ENCODE measurements at regions not wholly inside any gene's neighbourhood (a gene's known extent, or its start where the extent isn't known, plus 50 kb on each side); places are given as distances from the start of the nearest gene placed in this dataset.
"Not testable (repeated sequence)": the region's sequence is repeated elsewhere in the genome, so short reads cannot be mapped to it uniquely, and the experiment has no call there.

DNA sequence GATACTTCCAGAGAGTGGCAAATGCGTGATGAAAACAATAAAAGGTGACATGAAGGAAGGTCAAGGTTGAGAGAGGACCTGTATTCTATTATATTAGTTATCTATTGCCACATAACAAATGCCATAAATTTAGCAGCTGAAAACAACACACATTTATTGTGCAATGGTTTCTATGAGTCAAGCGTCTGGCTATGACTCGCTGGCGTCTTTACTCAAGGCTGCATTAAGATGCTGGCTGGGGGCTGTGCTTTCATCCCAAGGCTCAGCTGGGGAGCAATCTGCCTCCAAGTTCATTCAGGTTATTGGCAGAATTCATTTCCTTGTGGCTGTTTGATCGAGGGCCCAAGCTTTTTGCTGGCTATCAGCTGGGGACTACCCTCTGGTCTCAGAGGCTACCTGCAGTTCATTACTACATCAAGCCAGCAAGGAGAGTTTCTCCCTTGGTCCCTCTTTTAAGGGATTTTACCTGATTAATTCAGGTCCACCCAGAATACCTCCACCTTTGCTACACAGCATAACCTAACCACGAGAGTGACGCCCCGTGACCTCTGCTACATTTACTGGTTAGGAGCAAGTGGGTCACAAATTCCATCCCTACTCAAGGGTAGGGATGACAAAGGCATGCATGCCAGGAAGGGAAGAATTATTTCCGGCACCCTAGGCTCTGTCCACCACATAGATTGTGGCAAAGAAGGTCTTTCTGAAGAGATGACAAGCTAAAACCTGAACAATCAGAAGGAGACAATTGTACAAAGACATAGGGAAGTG is 549.1 kb downstream of the MN1 start:
- DNase-seq (ENCODE audit: low spot score), result no peak

DNA sequence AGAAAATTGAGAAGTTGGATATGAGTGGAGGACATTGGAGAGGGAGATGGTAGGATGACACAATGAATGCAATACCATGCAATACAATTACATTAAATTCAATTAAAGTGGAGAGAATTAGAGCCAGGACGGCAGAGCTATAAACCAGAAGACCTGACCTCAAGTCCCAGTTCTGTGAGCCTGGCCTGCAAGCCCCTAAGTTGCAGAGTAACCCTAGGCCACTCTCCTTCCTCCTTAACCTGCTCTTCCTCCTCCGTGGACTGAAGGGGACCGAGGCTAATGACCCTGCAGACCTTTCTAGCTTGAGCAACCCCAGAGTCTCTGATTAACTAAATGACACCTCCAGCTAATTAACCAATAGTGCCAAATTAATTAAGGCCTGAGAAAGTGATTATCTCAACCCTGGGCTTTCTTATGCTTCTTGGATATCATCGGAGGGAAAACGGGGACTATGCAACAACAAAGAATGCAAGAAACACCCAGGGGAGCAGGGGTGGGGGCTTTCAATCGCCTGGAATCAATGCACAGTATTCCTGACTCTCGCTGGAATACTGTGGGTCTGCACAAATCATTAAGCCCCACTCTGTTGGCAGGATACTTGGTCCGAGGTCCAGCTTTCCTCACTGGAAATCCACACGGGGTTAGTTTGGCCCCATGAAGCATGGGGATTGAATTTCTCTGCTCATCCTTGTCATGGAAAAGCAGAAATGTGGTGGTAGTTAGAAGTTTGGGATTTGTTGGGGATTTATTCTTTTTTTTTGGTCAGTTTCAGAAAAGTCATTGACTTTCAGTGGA is 548.3 kb downstream of the MN1 start:
- no peak for DNase-seq (ENCODE audit: low spot score)

DNA sequence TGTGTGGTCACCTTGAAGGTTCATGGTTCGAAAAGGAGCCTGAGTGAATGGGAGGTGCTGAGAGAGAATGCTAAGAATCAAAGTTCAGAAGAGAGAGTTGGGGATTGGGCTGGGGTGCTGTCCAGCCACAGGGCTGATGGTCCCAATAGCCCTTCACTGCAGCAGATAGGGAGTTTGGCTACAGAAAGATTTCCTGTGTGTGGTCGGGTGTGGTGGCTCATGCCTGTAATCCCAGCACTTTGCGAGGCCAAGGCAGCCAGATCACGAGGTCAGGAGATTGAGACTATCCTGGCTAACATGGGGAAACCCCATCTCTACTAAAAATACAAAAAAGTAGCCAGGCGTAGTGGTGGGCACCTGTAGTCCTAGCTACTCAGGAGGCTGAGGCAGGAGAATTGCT is 547.5 kb downstream of the MN1 start:
- DNase-seq (ENCODE audit: low spot score), result not testable (repeated sequence)

DNA sequence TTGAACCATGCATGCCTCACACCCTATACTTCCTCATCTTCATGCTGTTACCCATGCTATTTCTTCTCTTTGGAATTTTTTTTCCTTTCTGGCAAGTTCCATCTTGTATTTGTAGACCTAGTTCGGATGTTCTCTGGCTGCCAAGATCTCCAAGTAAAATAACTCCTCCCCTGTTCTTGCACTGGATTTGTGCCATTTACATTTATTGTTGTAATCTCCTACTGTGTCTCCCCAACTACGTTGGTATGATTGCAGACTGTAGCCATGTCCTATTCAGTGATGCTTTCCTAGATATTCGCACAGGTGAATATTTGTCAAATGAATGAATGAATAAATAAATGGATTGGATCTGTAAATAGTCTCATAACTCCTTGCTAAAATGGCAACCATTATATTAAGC is 546.0 kb downstream of the MN1 start:
- no peak for DNase-seq (ENCODE audit: low spot score)

DNA sequence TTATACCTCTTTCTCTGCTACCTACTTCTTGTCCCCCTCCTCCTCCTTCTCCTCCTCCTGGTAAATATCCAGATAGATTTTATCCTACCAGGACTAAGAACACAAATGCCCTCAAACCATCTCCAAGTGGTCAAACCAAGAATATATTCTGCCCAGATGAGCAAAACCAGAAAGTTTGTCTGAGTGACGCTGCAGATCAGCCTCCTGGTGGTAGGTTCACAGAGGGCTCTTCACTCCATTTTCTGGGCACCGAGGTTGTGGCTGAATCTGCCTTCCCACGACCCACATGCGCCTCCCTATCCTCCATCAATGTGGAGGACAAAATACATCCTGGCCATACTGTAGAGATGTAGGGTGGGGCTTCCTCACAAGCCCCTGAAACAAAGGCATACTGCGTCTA is 543.6 kb downstream of the MN1 start:
- DNase-seq (ENCODE audit: low spot score), result no peak

DNA sequence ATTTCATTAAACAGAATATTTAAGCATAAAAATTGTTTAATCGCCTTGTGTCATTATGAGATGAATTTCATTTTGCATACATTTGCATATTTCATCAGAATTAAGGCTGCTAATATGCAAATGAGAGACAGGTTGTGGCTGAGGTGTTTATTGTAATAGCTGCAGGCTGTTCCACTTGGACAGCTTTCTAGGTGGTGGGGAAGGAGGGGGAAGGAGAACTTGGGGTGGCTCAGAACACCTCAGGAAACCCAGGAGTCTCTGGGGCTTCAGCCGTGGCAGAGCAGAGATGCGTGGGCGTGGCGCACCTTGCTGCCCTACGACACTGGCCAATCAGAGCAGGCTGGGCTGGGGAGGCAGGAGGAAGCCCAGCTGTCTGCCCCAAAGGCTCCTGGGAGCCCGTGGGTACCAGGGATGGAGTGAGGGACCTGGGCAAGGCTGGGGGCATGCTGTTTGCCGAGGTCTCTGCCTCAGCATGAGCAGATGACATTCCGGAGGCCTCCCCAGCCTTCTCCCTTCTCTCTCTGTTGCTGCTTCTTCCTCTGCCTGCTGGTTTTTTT is 542.9 kb downstream of the MN1 start:
- no peak for DNase-seq (ENCODE audit: low spot score)

DNA sequence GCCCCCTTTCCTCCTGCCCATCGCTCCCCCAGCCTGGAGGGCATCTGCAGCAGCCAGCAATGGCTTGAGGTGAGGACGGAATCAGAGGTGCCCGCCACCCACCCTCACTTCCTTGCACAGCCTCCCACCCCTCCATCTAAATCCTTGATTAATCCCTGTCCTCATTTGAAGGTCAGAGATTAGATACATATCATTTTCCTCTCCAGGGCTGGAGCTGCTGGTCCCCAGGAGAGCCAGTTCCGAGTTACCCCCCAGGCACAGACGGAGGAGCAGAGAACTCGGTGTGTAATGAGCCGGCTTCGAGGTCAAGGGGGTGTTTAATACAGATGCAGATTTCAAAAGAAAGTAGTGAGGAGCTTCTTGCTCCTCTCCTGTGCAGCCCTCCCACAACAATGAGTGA is 542.1 kb downstream of the MN1 start:
- DNase-seq (ENCODE audit: low spot score), result no peak

DNA sequence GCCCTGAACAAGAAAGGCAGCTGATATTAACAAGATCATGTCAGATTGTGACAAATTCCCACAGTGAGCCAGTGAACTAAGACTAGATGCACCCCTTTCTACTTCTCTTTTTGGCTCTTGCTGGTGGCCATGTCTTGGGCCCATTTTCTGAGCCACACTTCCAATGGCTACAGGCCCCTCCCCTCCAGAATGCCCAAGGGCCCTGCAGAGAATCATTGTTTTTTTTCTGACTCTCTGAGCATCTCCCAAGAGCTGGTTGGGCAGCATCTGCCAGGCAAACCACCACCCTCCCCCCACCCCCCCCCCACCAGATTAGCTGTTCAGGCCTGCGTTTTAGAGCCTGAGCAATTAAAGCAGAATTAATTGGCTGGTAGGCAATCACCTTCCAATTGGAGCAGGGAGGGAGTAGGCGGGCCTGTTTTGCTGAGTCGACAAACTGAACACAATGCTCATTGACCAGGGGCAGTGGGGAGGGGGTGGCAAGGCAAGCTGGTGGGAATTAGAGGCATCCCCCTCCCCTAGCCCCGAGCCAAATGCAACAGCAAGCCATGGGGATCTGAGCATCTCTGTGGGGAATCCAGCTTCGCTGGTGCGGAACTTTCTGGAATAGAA is 541.4 kb downstream of the MN1 start:
- no peak for DNase-seq (ENCODE audit: low spot score)

DNA sequence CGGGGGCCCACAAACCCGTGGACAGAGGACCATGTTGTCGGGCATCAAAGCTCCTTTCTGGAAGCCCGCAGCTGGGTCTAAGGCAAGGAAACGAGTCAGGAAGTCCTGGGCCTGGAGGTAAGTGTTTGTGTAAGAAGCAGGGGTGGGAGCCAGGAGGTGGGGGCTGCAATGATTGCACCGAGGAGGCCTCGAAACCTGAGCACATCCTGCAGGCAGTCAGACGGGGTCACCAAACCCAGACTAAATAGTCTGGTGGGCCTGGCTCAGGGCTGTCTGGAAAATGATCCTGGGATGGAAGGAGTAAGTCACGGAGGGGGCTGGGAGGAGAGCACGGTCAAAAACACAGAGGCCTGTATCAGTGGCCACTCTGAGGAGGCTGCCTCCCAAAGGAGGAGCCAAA is 539.2 kb downstream of the MN1 start:
- no peak for DNase-seq (ENCODE audit: low spot score)

DNA sequence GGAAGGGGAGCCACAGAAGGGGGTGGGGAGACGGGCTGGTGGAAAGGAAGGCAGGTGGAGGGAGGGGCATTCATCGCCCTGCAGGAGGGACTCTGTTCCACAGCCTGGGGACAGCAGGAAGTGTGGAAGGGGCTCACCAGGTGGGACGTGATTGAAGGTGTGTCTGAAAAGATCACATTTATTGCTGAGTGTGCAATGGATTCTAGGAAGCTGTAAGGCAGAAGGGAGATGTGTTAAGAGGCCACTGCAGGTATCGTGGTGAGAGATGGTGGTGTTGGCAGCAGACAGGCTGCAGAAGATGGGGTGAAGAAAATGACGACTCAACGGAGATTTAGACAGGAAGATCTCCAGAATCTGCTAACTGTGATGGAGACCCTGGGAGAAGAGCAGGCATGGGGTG is 537.4 kb downstream of the MN1 start:
- no peak for DNase-seq (ENCODE audit: low spot score)

DNA sequence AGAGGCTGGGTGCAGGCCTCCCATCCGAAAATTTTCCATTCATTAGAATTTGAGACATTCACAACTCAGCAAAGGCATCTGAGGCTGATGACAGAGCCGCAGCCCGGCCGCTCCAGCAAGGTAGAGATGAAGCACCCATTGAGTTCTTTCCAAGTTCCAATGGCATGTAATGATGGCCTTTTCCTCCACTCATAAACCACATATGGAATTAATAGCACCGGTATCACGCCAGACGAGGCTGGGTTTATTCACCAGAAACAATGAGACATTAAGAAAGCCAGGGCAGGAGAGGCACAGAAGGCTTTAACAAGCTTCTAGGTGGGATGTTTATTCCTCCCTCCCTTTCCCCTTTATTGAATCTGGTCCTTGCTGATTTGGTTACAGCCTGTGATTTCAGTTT is 534.4 kb downstream of the MN1 start:
- DNase-seq (ENCODE audit: low spot score), result no peak

DNA sequence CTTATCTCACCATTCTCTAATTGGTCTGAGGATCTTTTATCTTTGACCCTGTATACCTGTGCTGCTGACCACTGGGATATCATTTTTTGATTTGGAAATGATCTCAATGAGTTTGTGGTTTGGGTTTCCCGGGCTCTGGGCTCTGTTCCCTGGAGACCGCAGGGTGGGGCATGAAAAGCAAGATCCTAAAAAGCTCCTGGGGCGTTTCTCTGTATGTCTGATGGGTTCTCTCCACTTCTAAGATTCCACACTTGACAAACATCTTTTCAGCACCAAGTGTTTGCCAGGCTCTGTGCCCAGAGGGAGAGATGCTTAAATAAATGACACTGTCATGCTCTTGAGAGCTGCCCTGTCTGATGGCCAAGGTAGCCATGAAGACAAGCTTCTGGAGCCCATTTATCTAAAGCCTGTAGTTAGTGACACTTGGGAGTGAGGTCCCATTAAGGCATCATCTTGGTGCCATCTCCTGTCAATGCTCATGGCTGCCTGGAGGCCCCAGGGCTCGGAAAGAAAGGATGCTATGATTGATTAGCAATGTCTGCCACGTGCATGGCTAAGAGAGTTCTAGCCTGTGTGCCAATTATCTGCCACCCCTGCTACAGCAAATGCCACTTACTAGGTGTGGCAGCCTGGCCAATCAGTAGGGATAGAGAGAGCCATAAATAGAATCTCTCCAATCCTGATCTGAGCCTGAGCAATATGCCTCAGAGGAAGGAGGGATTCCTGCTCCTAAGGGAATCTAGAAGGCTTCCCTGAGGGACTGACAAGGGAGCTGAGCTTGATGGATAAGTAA is 531.6 kb downstream of the MN1 start:
- DNase-seq (ENCODE audit: low spot score), result no peak

DNA sequence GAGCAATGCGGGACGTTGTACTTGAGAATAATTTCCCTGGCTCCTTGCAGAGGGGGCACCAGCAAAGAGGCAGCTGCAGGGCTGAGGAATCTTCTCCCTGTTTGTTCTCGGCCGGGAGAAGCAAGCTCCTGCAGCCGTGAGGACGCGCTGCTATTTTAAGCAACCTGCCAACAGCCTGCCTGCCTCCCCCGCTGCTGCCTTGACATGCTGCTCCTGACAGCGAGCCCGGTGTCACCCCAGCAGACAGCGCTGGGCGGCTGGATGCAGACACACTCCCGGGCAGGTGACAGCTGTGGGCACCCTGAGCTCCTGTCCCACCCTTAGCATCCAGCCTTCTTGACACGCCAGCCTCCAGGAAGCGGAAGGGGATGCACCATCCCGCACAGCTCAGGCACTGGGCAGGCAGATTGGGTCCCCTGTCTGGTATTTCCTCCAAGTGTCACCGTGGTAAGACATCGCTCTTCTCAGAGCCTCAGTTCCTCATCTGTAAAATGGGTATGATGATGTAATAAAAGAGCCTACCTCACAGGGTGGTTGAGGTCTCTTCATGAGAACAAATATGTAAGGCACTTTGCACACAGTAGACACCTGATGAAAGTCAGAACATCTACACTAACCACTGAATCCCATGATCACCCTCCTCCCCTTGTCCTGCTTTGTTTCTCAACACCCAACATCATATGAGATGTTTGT is 530.6 kb downstream of the MN1 start:
- no peak for DNase-seq (ENCODE audit: low spot score)

DNA sequence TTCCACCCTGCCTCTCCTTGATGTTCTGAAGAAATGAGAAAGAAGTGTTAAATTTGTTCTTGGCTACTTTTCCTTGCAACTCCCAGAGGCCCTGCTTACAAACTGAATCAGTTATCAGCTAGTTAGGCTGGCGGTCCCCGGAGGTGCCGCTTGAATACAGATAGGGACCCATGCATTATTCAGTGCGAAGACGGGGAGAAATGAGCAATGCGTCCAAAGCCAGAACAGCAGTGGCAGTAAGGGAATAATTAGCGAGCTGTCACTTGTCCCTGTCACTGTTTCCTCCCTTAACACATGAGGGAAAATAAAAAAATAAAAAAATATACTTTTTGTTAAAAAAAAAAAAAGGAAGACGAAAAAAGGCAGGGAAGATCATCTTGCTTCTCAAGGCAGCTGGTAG is 528.1 kb downstream of the MN1 start:
- no peak for DNase-seq (ENCODE audit: low spot score)

DNA sequence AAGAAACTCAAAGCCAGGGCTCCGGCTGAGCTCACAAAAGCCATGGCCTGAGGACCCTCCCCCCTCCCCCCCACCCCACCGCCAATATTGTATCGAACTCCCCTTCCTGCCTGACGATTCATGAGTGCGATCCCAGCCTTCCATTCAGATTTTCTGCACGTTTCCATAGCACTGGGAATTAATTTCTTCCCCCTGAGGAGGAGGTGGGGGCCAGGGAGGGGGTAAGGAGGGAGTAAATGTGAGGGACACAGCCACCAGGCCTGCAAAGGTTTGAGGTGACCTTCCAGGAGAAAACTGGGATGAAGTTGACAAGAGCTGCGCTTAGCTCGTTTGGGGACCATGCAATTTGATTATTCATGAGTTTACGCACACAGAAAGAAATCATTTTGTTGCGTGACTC is 527.7 kb downstream of the MN1 start:
- no peak for DNase-seq (ENCODE audit: low spot score)

DNA sequence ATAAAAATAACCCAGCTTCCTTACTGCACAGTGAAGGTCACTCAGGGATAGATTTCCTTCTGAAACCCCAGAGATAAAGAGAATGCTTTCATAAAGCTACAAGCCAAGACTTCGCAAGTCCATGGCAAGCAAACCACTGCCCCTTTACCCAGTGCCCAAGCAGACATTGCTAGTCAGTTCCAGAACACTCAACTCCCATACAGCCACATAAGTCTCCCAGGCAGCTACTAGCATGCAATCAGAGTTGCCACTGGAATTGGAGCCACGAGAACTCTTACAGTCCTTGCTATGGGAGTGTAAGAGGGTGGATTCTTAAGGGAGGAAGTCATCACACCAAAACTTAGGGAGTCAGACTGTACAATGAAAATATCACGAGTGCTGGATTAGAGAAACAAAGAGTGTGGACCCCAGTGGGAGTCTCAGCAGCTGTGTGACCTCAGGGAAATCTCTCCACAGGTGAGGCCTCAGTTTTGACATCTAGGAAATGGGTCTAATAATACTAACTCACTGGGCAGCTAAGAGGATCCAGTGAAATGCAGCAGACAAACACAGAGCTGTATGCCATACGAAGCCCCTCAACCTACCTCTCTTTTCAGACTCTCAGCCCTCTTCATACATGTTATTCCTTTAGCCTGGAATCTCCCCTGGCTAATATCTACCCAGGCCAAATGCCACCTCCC is 526.6 kb downstream of the MN1 start:
- DNase-seq (ENCODE audit: low spot score), result no peak

DNA sequence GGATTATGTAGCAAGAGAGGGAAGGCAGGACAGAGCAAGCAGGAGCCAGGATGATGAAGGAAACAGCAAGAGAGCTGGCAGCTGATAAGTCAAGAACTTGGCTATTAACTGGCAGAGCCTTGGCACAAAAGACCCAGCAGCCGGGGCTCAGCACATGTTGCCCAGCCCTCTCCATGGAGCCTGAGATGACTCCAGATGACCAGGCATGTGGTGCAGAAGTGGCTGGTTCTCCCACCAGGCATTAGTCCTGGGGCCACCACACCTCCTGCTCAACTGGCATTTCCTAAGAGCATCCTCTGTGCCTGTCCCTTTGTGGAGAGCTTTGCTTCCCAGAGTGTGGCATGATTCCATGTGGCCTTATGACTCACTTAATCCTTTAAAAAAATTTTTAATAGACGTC is 522.6 kb downstream of the MN1 start:
- no peak for DNase-seq (ENCODE audit: low spot score)

DNA sequence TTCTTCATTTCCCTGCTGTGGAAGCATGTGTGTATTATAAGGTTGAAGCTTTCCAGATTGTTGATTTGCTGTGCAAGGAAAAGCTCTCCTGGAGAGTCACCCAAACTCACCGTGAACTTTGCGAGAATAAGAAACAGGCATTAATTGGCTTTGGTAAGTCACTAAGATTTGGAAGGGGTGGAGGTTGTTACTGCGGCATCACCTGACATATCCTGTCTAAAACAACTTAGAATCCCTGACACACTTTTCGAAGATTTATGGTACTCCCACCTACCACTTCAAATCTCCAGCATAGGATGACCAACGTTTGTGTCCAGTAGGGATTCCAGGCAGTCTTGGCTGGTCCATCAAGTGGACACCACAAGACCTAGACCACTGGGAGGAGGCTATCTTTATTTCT is 518.3 kb downstream of the MN1 start:
- DNase-seq (ENCODE audit: low spot score), result no peak

DNA sequence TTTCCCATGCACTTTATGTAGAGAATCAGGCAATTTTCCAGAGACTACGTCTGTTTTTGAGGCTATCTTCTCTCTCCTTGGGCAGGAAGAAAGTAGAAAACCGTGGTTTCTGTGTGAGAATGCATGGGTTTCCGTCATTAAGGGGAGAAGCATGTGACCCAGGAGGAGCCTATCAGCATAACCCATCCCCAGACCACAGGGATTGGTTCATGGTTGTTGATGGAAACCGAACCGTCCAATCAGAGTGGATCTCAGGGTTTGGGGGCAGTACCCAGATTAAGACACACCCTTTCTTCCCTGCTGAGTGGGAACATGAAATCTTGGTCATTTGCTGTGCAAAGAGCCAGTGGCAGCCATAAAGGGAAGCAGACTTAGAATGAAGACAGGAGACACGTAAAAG is 517.8 kb downstream of the MN1 start:
- no peak for DNase-seq (ENCODE audit: low spot score)

DNA sequence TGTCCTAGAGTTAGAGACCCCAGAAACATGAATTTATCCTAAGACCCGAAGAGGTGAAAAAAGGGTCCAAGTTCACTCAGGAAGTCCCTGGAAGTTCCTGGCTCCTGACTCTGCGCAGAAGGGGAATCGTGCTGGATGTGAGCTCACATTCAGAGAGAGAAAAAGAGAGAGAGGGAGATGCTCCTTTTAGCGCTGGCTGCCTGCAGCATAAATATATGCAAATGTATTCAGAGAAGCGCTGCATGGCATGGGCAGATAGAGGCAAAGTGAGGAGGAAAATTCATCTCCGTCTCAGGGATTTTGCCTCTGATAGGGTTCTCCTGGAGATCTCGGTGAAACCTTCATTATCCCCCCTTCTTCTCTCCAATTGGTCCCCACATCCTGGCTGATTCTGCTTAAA is 517.2 kb downstream of the MN1 start:
- no peak for DNase-seq (ENCODE audit: low spot score)

DNA sequence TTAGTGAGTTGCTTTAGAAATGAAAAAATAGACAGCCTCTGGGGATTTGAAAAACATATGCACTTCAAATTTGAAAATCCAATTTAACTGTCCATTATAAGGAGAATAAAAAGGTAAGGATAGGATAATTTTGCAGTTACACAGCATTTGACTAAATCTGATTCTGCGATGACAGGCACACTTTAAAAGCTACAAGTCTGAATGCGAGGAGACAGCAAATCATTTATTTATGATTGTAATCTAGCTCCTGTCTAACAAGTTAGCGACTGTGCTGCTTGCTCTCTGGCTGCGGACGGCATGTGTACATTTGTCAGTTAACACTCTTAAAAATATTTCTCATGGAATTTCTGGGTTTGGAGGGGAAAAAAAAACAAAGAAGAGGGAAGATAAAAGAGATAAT is 514.8 kb downstream of the MN1 start:
- DNase-seq (ENCODE audit: low spot score), result no peak
